Activated B cell treated with CpG ODN at 0.5 μM for 24 hours (primary cell): ENCODE measurements at regions not wholly inside any gene's neighbourhood (a gene's known extent, or its start where the extent isn't known, plus 50 kb on each side); places are given as distances from the start of the nearest gene placed in this dataset.
"Not testable (repeated sequence)": the region's sequence is repeated elsewhere in the genome, so short reads cannot be mapped to it uniquely, and the experiment has no call there.

Source experiments
- ATAC-seq: fragments of 200-7000 bp; cut with Tn5 transposase; one replicate; pipeline ENCODE4 v1.10.0; 2021; ENCODE audit warnings: low read depth, mild to moderate bottlenecking, moderate library complexity
- CTCF ChIA-PET: fragments of 350-600 bp; sonication (Branson Sonifier 250); formaldehyde crosslinking; loops from one replicate; lab custom pipeline; 2021; ENCODE audit warnings: antibody characterized with exemption; lab: Charles Lee
- POLR2A ChIA-PET: fragments of 350-600 bp; sonication (Branson Sonifier 250); formaldehyde crosslinking; loops from one replicate; lab custom pipeline; 2021; ENCODE audit warnings: antibody characterized with exemption; lab: Charles Lee
- DNase-seq: peaks from one replicate; pipeline ENCODE4 v3.0.0; 2022
- H3K27ac Mint-ChIP-seq: one replicate; pipeline ENCODE4 v1.8.0; 2020; ENCODE audit warnings: mixed read lengths
- H3K27me3 Mint-ChIP-seq: one replicate; pipeline ENCODE4 v1.8.0; 2021; ENCODE audit warnings: mixed read lengths
- H3K36me3 Mint-ChIP-seq: one replicate; pipeline ENCODE4 v1.8.0; 2021; ENCODE audit warnings: low read depth, mixed read lengths
- H3K4me1 Mint-ChIP-seq: one replicate; pipeline ENCODE4 v1.8.0; 2021; ENCODE audit warnings: mixed read lengths
- H3K4me3 Mint-ChIP-seq: one replicate; pipeline ENCODE4 v1.8.0; 2020; ENCODE audit warnings: mild to moderate bottlenecking, mixed read lengths
- H3K9me3 Mint-ChIP-seq: one replicate; pipeline ENCODE4 v1.8.0; 2020; ENCODE audit warnings: mixed read lengths
- intact Hi-C: fragments of 100-400 bp; cut with micrococcal nuclease; formaldehyde crosslinking; loops from one replicate; pipeline ENCODE4 v1.15.1; 2024
- TF ChIP-seq, protein P1 (sequence below): fragments of 200-600 bp; IDR thresholded peaks from one replicate; pipeline ENCODE4 v1.8.0; 2022; ENCODE audit warnings: antibody characterized with exemption, mild to moderate bottlenecking

DNA sequence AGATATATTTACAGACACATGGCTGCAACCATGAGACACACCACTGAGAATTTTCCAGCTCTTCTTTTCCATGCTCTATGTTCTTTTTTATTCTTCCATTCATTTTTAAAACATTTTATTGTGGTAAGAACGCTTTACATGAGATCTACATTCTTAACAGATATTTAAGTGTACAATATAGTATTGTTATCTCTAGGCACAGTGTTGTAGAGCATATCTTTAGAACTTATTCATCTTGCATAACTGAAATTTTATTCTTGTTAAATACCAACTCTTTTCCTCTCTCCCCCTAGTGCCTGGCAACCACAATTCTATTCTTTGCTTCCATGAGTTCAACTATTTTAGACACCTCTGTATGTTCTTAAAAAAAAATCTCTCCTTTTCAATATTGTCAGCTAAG is 67.1 kb upstream of the HABP2 start:
- ChIA-PET POLR2A (no interaction called here), CTCF (no interaction called here)
- Mint-ChIP-seq H3K27me3 (peaks cover under 1% of the 10 kb centered on the region), H3K4me1 (no peaks in the 10 kb centered on the region), H3K9me3 (peaks cover 4% of the 10 kb centered on the region), H3K27ac (no peak overlapping the region), H3K4me3 (no peak overlapping the region), H3K36me3 (no peaks in the 10 kb centered on the region)
- DNase-seq (no peak), ATAC-seq (no peak)
- intact Hi-C loops: no loop called here
- TF ChIP-seq, protein P1, sequence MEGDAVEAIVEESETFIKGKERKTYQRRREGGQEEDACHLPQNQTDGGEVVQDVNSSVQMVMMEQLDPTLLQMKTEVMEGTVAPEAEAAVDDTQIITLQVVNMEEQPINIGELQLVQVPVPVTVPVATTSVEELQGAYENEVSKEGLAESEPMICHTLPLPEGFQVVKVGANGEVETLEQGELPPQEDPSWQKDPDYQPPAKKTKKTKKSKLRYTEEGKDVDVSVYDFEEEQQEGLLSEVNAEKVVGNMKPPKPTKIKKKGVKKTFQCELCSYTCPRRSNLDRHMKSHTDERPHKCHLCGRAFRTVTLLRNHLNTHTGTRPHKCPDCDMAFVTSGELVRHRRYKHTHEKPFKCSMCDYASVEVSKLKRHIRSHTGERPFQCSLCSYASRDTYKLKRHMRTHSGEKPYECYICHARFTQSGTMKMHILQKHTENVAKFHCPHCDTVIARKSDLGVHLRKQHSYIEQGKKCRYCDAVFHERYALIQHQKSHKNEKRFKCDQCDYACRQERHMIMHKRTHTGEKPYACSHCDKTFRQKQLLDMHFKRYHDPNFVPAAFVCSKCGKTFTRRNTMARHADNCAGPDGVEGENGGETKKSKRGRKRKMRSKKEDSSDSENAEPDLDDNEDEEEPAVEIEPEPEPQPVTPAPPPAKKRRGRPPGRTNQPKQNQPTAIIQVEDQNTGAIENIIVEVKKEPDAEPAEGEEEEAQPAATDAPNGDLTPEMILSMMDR: no peak

DNA sequence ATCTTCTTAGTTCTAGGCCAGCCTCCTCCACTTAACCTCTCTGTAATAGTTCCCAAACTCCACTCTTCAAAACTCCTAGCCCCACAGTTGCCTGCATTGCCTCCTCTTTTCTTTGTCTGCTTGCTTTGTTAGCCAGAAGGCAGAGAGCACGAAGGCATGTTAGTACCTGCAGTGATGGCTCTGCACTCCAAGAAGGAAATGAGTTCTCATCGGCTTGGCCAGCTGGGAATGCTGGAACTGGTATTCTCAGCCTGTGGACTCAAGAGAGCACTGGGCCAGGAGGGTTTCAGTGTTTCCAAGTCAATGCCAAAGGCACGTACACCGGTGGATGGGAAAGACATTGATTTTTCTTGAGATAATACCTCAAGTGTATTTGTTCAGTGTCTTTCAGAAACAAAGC is 66.3 kb upstream of the HABP2 start:
- ChIA-PET POLR2A (no interaction called here), CTCF (no interaction called here)
- intact Hi-C loops: no loop called here
- Mint-ChIP-seq H3K9me3 (peaks cover 4% of the 10 kb centered on the region), H3K4me1 (no peaks in the 10 kb centered on the region), H3K36me3 (no peaks in the 10 kb centered on the region), H3K27me3 (peaks cover 2% of the 10 kb centered on the region), H3K27ac (no peak overlapping the region), H3K4me3 (no peak overlapping the region)
- ATAC-seq (no peak), DNase-seq (no peak)
- TF ChIP-seq, protein P1: no peak

DNA sequence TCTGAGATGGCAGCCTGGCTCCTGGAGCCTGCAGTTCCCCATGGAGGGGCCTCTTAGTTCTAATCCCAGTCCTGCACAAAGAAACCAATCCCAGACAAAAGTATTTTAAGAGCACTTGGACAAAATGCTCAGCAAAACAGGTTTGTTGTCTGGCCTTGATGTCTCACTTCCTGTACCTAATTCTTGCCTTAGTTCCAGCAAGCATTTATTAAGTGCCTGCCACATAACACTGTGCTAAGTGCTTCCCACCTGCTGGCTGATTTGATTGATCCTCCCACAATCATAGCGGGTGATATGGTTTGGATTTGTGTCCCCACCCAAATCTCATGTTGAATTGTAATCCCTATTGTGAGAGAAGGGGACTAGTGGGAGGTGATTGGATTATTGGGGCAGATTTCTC is 65.7 kb upstream of the HABP2 start:
- Mint-ChIP-seq H3K36me3 (no peaks in the 10 kb centered on the region), H3K4me1 (no peaks in the 10 kb centered on the region), H3K27ac (no peak overlapping the region), H3K4me3 (no peak overlapping the region), H3K9me3 (no peaks in the 10 kb centered on the region), H3K27me3 (peaks cover 2% of the 10 kb centered on the region)
- ChIA-PET POLR2A (no interaction called here), CTCF (no interaction called here)
- intact Hi-C loops: no loop called here
- DNase-seq (no peak), ATAC-seq (no peak)
- TF ChIP-seq, protein P1: no peak

DNA sequence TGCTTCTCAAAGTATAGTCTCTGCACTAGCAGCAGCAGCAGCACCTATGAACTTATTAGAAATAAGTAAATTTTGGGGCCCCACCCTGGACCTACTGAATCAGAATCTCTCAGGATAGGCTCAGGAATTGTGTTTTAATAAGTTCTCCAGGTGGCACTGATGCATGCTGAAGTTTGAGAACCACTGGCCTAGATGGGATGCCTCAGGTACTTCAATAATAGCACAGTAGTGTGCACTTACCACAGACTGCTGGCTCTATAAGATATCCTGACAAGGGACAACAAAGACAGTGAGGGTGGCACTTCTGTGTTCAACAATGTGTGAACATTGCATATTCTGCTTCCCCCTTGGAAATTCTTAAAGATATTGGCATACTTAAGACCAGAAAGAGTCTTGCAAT is 64.7 kb upstream of the HABP2 start:
- ATAC-seq (no peak), DNase-seq (no peak)
- Mint-ChIP-seq H3K4me3 (no peak overlapping the region), H3K9me3 (no peaks in the 10 kb centered on the region), H3K27ac (no peak overlapping the region), H3K36me3 (no peaks in the 10 kb centered on the region), H3K4me1 (no peaks in the 10 kb centered on the region), H3K27me3 (peaks cover 2% of the 10 kb centered on the region)
- TF ChIP-seq, protein P1: no peak
- intact Hi-C loops: no loop called here
- CTCF ChIA-PET: no interaction called here
- POLR2A ChIA-PET: no interaction called here

DNA sequence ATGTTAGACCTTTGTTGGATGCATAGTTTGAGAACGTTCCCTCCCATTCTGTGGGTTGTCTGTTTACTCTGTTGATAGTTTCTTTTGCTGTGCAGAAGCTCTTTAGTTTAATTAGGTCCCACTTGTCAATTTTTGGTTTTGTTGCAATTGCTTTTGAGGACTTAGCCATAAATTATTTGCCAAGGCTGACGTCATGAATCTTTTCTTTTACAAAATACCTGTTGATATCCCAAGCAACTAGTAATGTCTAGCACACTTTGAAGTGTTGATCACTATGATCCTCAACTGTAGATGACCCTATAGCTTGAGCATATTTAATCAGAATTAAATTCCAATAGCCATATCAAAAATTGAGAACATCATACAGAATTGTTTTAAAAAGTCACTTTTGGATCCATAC is 63.3 kb upstream of the HABP2 start:
- H3K4me3 Mint-ChIP-seq, H3K4me1 Mint-ChIP-seq, intact Hi-C loops, H3K9me3 Mint-ChIP-seq, DNase-seq, H3K27ac Mint-ChIP-seq, H3K27me3 Mint-ChIP-seq, POLR2A ChIA-PET, H3K36me3 Mint-ChIP-seq, CTCF ChIA-PET, ATAC-seq: not testable (repeated sequence)

DNA sequence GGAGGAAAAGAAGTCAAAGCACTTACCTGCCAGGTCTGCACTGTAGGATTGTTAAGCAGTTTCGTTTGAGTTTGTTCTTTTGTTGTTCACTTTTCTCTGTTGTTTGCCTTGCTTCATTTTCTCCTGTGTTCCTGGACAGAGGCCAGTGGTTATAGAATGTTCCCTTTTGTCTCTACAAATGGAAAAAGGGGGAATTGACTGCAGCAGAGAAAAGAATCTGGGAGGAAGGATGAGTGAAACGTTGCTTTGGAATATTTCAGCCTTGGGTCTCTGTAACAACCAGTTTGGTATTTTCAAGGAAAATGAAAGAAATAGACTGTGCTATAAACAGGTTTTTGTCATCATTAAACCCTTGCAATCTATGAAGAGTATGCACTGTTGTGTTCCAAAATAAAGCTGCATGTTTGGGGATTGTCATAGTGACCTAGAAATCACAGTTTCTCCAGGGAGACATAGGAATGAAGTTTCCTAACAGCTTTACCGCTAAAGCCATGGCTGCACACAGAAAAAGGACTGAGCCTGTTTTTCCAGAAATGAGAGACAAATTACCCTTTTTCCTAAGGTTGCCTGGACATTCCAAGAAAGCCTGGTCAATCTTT is 60.8 kb upstream of the HABP2 start:
- no peaks in the 10 kb centered on the region for H3K9me3 Mint-ChIP-seq
- no peak for ATAC-seq
- intact Hi-C loops: no loop called here

More for the DNA sequence above, 60.8 kb upstream of the HABP2 start:
- ChIA-PET CTCF (no interaction called here), POLR2A (no interaction called here)
- Mint-ChIP-seq H3K27me3 (peaks cover 5% of the 10 kb centered on the region), H3K36me3 (no peaks in the 10 kb centered on the region), H3K27ac (no peak overlapping the region), H3K4me3 (no peak overlapping the region), H3K4me1 (no peaks in the 10 kb centered on the region)
- DNase-seq: no peak
- TF ChIP-seq, protein P1: no peak
